Neural progenitor cell (in vitro differentiated cells): ENCODE measurements at regions not wholly inside any gene's neighbourhood (a gene's known extent, or its start where the extent isn't known, plus 50 kb on each side); places are given as distances from the start of the nearest gene placed in this dataset.

Experiments
- EZH2 ChIP-seq: fragments of 200-600 bp; sonication (generic); IDR thresholded peaks from 2 replicates; pipeline ENCODE4 v1.6.1; 2017; ENCODE audit warnings: antibody characterized with exemption, mild to moderate bottlenecking, moderate library complexity
- EZH2phosphoT487 ChIP-seq: fragments of 200-600 bp; sonication (generic); IDR thresholded peaks from 2 replicates; pipeline ENCODE4 v1.6.1; 2017; ENCODE audit warnings: antibody characterized with exemption
- TF ChIP-seq, protein P1 (sequence below): fragments of 200-600 bp; sonication (generic); IDR thresholded peaks from 2 replicates; pipeline ENCODE4 v1.5.1; 2017; ENCODE audit warnings: antibody characterized with exemption, mild to moderate bottlenecking

DNA sequence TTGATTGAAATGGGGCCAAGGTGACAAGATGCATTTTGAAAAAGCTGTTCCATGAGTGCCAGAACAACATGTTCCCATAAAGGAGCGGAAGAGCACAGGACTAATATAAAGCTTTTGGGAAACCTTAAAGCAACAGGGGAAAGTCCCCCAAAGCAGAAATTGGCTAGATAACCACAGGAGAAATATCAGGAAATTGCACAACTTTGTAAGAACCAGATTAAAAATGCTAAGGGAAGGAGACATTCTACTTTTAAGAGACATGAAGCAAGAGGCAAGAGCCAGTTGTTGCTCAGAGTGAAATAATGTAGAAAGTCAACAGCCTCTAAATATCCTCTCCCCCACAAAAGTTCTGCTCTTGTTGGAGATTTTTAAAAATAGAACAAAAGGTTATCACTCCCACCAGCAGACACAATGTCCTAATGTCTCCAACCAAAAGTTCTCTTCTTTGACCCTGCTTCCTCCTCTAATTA lies 85.2 kb upstream of the LNX1 start:
- TF ChIP-seq, protein P1, sequence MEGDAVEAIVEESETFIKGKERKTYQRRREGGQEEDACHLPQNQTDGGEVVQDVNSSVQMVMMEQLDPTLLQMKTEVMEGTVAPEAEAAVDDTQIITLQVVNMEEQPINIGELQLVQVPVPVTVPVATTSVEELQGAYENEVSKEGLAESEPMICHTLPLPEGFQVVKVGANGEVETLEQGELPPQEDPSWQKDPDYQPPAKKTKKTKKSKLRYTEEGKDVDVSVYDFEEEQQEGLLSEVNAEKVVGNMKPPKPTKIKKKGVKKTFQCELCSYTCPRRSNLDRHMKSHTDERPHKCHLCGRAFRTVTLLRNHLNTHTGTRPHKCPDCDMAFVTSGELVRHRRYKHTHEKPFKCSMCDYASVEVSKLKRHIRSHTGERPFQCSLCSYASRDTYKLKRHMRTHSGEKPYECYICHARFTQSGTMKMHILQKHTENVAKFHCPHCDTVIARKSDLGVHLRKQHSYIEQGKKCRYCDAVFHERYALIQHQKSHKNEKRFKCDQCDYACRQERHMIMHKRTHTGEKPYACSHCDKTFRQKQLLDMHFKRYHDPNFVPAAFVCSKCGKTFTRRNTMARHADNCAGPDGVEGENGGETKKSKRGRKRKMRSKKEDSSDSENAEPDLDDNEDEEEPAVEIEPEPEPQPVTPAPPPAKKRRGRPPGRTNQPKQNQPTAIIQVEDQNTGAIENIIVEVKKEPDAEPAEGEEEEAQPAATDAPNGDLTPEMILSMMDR = no peak
- no peak for TF ChIP-seq EZH2
- TF ChIP-seq EZH2phosphoT487 = no peak
